GM12891 (cell line): ENCODE measurements at regions not wholly inside any gene's neighbourhood (a gene's known extent, or its start where the extent isn't known, plus 50 kb on each side); places are given as distances from the start of the nearest gene placed in this dataset.

Experiments
- PAX5 ChIP-seq: IDR thresholded peaks from 2 replicates; pipeline ENCODE4 v1.6.1; 2011; ENCODE audit warnings: low read length, moderate library complexity, mild to moderate bottlenecking; ENCODE audit not compliant: insufficient read depth, severe bottlenecking
- POLR2A ChIP-seq: IDR thresholded peaks from 2 replicates; pipeline ENCODE4 v1.6.1; 2011; ENCODE audit warnings: low read depth, low read length, control low read depth
- POLR2AphosphoS5 ChIP-seq: IDR thresholded peaks from 2 replicates; pipeline ENCODE4 v1.6.1; 2011; ENCODE audit warnings: low read depth, low read length, control low read depth
- POU2F2 ChIP-seq: IDR thresholded peaks from 2 replicates; pipeline ENCODE4 v1.6.1; 2011; ENCODE audit warnings: low read depth, mild to moderate bottlenecking, control low read depth, low read length, moderate library complexity
- SPI1 ChIP-seq: IDR thresholded peaks from 2 replicates; pipeline ENCODE4 v1.6.1; 2011; ENCODE audit warnings: low read depth, low read length, control low read depth
- TAF1 ChIP-seq: IDR thresholded peaks from 2 replicates; pipeline ENCODE4 v1.6.1; 2011; ENCODE audit warnings: low read depth, low read length, control low read depth

GRCh38 chr2:160679686-160680085 is 186.1 kb upstream of the RBMS1 start:
- TF ChIP-seq POLR2A, result no peak
- no peak for TF ChIP-seq TAF1
- TF ChIP-seq POLR2AphosphoS5, result no peak
- no peak for TF ChIP-seq SPI1
- no peak for TF ChIP-seq POU2F2
- no peak for TF ChIP-seq PAX5
